ENCODE measurements at regions not wholly inside any gene's neighbourhood (a gene's known extent, or its start where the extent isn't known, plus 50 kb on each side); places are given as distances from the start of the nearest gene placed in this dataset.

GRCh38 chr16:14372471-14372870 lies 257.6 kb downstream of the PARN start:
- H2AFZ ChIP-seq (replicated peaks; ENCODE audit: low read length, poor library complexity) = peak overlapping the region; percentile 8
- no peak overlapping the region for H4K8ac ChIP-seq (ENCODE audit: low read depth in 2 of 2, low read length in 2 of 2)
- H3K14ac ChIP-seq (replicated peaks; ENCODE audit: low read depth, low read length) = no peak overlapping the region
- H2BK120ac ChIP-seq (ENCODE audit: low read depth, low read length) = no peak overlapping the region
- CTCF ChIA-PET = no interaction called here
- H4K5ac ChIP-seq (ENCODE audit: low read depth, low read length) = no peak overlapping the region
- no peak overlapping the region for H3K4me2 ChIP-seq (ENCODE audit: low read depth, low read length)
- no peak overlapping the region for H3K18ac ChIP-seq (ENCODE audit: low read depth, low read length)
- no peak overlapping the region for H3K4ac ChIP-seq (ENCODE audit: low read depth, low read length)
- no peaks in the 10 kb centered on the region; the same call in 1 of the 2 replicates for H3K27me3 ChIP-seq (ENCODE audit: control insufficient read depth, insufficient read depth, low read length)
- H2AK9ac ChIP-seq (replicated peaks; ENCODE audit: low read depth, low read length, poor library complexity) = no peak overlapping the region
- no peak overlapping the region for H3K27ac ChIP-seq (ENCODE audit: insufficient read depth, low read length)
- no TSS peak for BruUV-seq (replicated peaks)
- no peak overlapping the region for H2BK5ac ChIP-seq (ENCODE audit: low read depth, low read length, poor library complexity, severe bottlenecking)
- dilution Hi-C loops (cut with HindIII; ENCODE audit: low sequenced_read_pairs, unreplicated experiment) = no loop called here
- DNase-seq (no peak), ATAC-seq (ENCODE audit: low read depth) (no peak)
- H3K36me3 ChIP-seq (ENCODE audit: control insufficient read depth, insufficient read depth, low read length) = no peaks in the 10 kb centered on the region
- in situ Hi-C loops (cut with MboI; ENCODE audit: low sequenced_read_pairs) = no loop called here
- no peak for TF ChIP-seq CEBPB (IDR thresholded peaks at IDR 0.05; ENCODE audit: low read depth, low read length)
- no peak for TF ChIP-seq CHD1 (IDR thresholded peaks at IDR 0.05; ENCODE audit: low read depth, low read length)
- no peak for TF ChIP-seq USF2 (IDR thresholded peaks at IDR 0.05; ENCODE audit: low read depth, low read length)
- TF ChIP-seq NFE2L2 (IDR thresholded peaks at IDR 0.05; ENCODE audit: low read depth, low read length) = no peak
- no peak for TF ChIP-seq SMC3 (IDR thresholded peaks at IDR 0.05; ENCODE audit: low read depth, low read length)
- no peak for TF ChIP-seq MXI1 (IDR thresholded peaks at IDR 0.05; ENCODE audit: borderline replicate concordance, low read depth, low read length)
- TF ChIP-seq RFX5 (IDR thresholded peaks at IDR 0.05; ENCODE audit: low read depth, low read length) = no peak
- no peaks in the 10 kb centered on the region for H3K9me3 ChIP-seq (ENCODE audit: control insufficient read depth, insufficient read depth, low read length)
- no peak overlapping the region for H3K56ac ChIP-seq (ENCODE audit: extremely low read depth, insufficient read depth, low read length)
- intact Hi-C loops (cut with micrococcal nuclease) = no loop called here
- H3K4me1 ChIP-seq (ENCODE audit: control insufficient read depth, insufficient read depth, low read length) = peaks cover 2% of the 10 kb centered on the region; the same call in 1 of the 2 replicates
- H3K23ac ChIP-seq (ENCODE audit: low read depth, low read length) = no peak overlapping the region
- no peak overlapping the region for H3K4me3 ChIP-seq (ENCODE audit: insufficient read depth, low read depth, low read length)
- H4K91ac ChIP-seq (ENCODE audit: insufficient read depth, low read depth, low read length) = no peak overlapping the region
- no peak overlapping the region for H2BK15ac ChIP-seq (ENCODE audit: low read depth, low read length)
- no peak overlapping the region; the same call in 1 of the 2 replicates for H2AK5ac ChIP-seq (ENCODE audit: low read depth, low read length)
- H2BK20ac ChIP-seq (ENCODE audit: low read depth, low read length) = no peak overlapping the region
- H4K20me1 ChIP-seq (ENCODE audit: insufficient read depth, low read length) = no peaks in the 10 kb centered on the region
- no peak overlapping the region for H3K9ac ChIP-seq (ENCODE audit: low read depth, low read length)
- H3K9me1 ChIP-seq (ENCODE audit: insufficient read depth, low read length) = no peaks in the 10 kb centered on the region
- no peaks in the 10 kb centered on the region for H3K79me1 ChIP-seq (ENCODE audit: low read depth in 1 of 2, low read length in 2 of 2)
- POLR2A ChIA-PET (ENCODE audit: unreplicated experiment) = no interaction called here
- WGBS, 2 experiments (ENCODE audit: extremely low coverage in 2 of 2, insufficient read length in 1 of 2) = 79% methylated on average over 4 of the region's 10 CpGs; no CpG with 5 or more reads in 1 of the 2 experiments
